IMR-90 (cell line): ENCODE measurements at regions not wholly inside any gene's neighbourhood (a gene's known extent, or its start where the extent isn't known, plus 50 kb on each side); places are given as distances from the start of the nearest gene placed in this dataset.

ENCODE experiments used
- ATAC-seq: fragments of 200-7000 bp; cut with Tn5 transposase; 2 replicates; pipeline ENCODE4 v1.9.1; 2020; ENCODE audit warnings: low read depth, mild to moderate bottlenecking, moderate library complexity
- BruUV-seq: library from RNA; stranded (reverse); fragments of 400-500 nt; replicated peaks from 2 replicates; lab custom pipeline; 2021; lab: Mats Ljungman, UMichigan
- CTCF ChIA-PET: fragments of 300-600 bp; formaldehyde crosslinking; extraction: SDS; loops from one replicate; lab custom pipeline; 2021; ENCODE audit warnings: antibody characterized with exemption; lab: Yijun Ruan, JAX
- POLR2A ChIA-PET: fragments of 300-600 bp; sonication (Branson Sonifier 250); formaldehyde crosslinking; loops from one replicate; lab custom pipeline; 2022; ENCODE audit warnings: antibody characterized with exemption; ENCODE audit not compliant: unreplicated experiment; lab: Charles Lee
- DNase-seq: peaks from one replicate; pipeline ENCODE4 v3.0.0; 2013
- H2AFZ ChIP-seq: replicated peaks from 2 replicates; pipeline ENCODE3; 2013; ENCODE audit warnings: low read length, mild to moderate bottlenecking; ENCODE audit not compliant: poor library complexity
- H2AK5ac ChIP-seq: 2 replicates; pipeline ENCODE4 v1.6.1; 2013; ENCODE audit warnings: low read depth, low read length, inconsistent platforms
- H2AK9ac ChIP-seq: replicated peaks from 2 replicates; pipeline ENCODE3; 2013; ENCODE audit warnings: mild to moderate bottlenecking, low read depth, low read length, moderate library complexity; ENCODE audit not compliant: poor library complexity
- H2BK120ac ChIP-seq: 2 replicates; pipeline ENCODE4 v1.6.1; 2013; ENCODE audit warnings: low read depth, low read length, inconsistent platforms
- H2BK15ac ChIP-seq: 3 replicates; pipeline ENCODE4 v1.6.1; 2013; ENCODE audit warnings: low read depth, low read length, inconsistent platforms
- H2BK20ac ChIP-seq: 2 replicates; pipeline ENCODE4 v1.6.1; 2013; ENCODE audit warnings: low read depth, mild to moderate bottlenecking, inconsistent platforms, low read length, moderate library complexity
- H2BK5ac ChIP-seq: 2 replicates; pipeline ENCODE4 v1.6.1; 2013; ENCODE audit warnings: mild to moderate bottlenecking, low read depth, low read length, inconsistent platforms; ENCODE audit not compliant: poor library complexity, severe bottlenecking
- H3K14ac ChIP-seq: replicated peaks from 2 replicates; pipeline ENCODE4 v1.6.1; 2013; ENCODE audit warnings: low read depth, low read length, inconsistent platforms
- H3K18ac ChIP-seq: 2 replicates; pipeline ENCODE4 v1.6.1; 2013; ENCODE audit warnings: low read depth, low read length, control low read depth
- H3K23ac ChIP-seq: 2 replicates; pipeline ENCODE4 v1.6.1; 2013; ENCODE audit warnings: low read depth, low read length, inconsistent platforms
- H3K27ac ChIP-seq: 2 replicates; pipeline ENCODE4 v1.5.1; 2013; ENCODE audit warnings: mild to moderate bottlenecking, control low read depth, low read length; ENCODE audit not compliant: insufficient read depth
- H3K27me3 ChIP-seq: 2 replicates; pipeline ENCODE4 v1.6.1; 2013; ENCODE audit warnings: low read length; ENCODE audit not compliant: control insufficient read depth, insufficient read depth
- H3K36me3 ChIP-seq: 2 replicates; pipeline ENCODE4 v1.6.1; 2013; ENCODE audit warnings: low read length, mixed read lengths; ENCODE audit not compliant: control insufficient read depth, insufficient read depth
- H3K4ac ChIP-seq: 2 replicates; pipeline ENCODE4 v1.6.1; 2013; ENCODE audit warnings: low read depth, low read length, inconsistent platforms
- H3K4me1 ChIP-seq: 2 replicates; pipeline ENCODE4 v1.6.1; 2013; ENCODE audit warnings: low read length, mixed read lengths; ENCODE audit not compliant: control insufficient read depth, insufficient read depth
- H3K4me2 ChIP-seq: 2 replicates; pipeline ENCODE4 v1.6.1; 2013; ENCODE audit warnings: low read depth, mild to moderate bottlenecking, control low read depth, low read length, moderate library complexity
- H3K4me3 ChIP-seq: 2 replicates; pipeline ENCODE4 v1.5.1; 2013; ENCODE audit warnings: low read depth, mild to moderate bottlenecking, control low read depth, low read length, moderate library complexity; ENCODE audit not compliant: insufficient read depth
- H3K56ac ChIP-seq: 2 replicates; pipeline ENCODE4 v1.6.1; 2013; ENCODE audit warnings: low read length, inconsistent platforms; ENCODE audit not compliant: insufficient read depth; ENCODE audit errors: extremely low read depth
- H3K79me1 ChIP-seq, 2 experiments: 2 replicates each; pipeline ENCODE4 v1.6.1; 2013; ENCODE audit warnings: low read length in 2 of 2, inconsistent platforms in 1 of 2, low read depth in 1 of 2
- H3K9ac ChIP-seq: 2 replicates; pipeline ENCODE4 v1.6.1; 2013; ENCODE audit warnings: low read depth, low read length, control low read depth
- H3K9me1 ChIP-seq: 2 replicates; pipeline ENCODE4 v1.6.1; 2013; ENCODE audit warnings: low read length, inconsistent platforms; ENCODE audit not compliant: insufficient read depth
- H3K9me3 ChIP-seq: 2 replicates; pipeline ENCODE4 v1.6.1; 2013; ENCODE audit warnings: low read length; ENCODE audit not compliant: control insufficient read depth, insufficient read depth
- H4K20me1 ChIP-seq: 2 replicates; pipeline ENCODE4 v1.6.1; 2013; ENCODE audit warnings: low read length, inconsistent platforms; ENCODE audit not compliant: insufficient read depth
- H4K5ac ChIP-seq: 2 replicates; pipeline ENCODE4 v1.6.1; 2013; ENCODE audit warnings: mild to moderate bottlenecking, low read depth, low read length, control low read depth
- H4K8ac ChIP-seq, 2 experiments: 2 replicates each; pipeline ENCODE4 v1.6.1; 2013; ENCODE audit warnings: low read depth in 2 of 2, low read length in 2 of 2, control low read depth in 1 of 2, inconsistent platforms in 1 of 2
- H4K91ac ChIP-seq: 2 replicates; pipeline ENCODE4 v1.6.1; 2013; ENCODE audit warnings: low read depth, low read length, inconsistent platforms; ENCODE audit not compliant: insufficient read depth
- CEBPB ChIP-seq: IDR thresholded peaks from 2 replicates; pipeline ENCODE4 v1.6.1; 2012; ENCODE audit warnings: low read depth, low read length, improper control_type of control experiment
- CHD1 ChIP-seq: IDR thresholded peaks from 2 replicates; pipeline ENCODE4 v1.6.1; 2012; ENCODE audit warnings: low read depth, low read length, improper control_type of control experiment
- ELK1 ChIP-seq: fragments of 150-350 bp; IDR thresholded peaks from 2 replicates; pipeline ENCODE4 v1.6.1; 2016; ENCODE audit warnings: low read depth, mild to moderate bottlenecking, low read length, moderate library complexity, borderline replicate concordance
- FOS ChIP-seq: fragments of 150-350 bp; IDR thresholded peaks from 2 replicates; pipeline ENCODE4 v1.6.1; 2016; ENCODE audit warnings: low read depth, low read length
- MAFK ChIP-seq: IDR thresholded peaks from 2 replicates; pipeline ENCODE4 v1.6.1; 2012; ENCODE audit warnings: low read depth, low read length, improper control_type of control experiment
- MAZ ChIP-seq: IDR thresholded peaks from 2 replicates; pipeline ENCODE4 v1.6.1; 2012; ENCODE audit warnings: low read depth, mild to moderate bottlenecking, low read length, improper control_type of control experiment, moderate library complexity, borderline replicate concordance
- MXI1 ChIP-seq: IDR thresholded peaks from 2 replicates; pipeline ENCODE4 v1.6.1; 2012; ENCODE audit warnings: low read depth, mild to moderate bottlenecking, low read length, moderate library complexity, borderline replicate concordance
- NFE2L2 ChIP-seq: fragments of 150-350 bp; IDR thresholded peaks from 2 replicates; pipeline ENCODE4 v1.6.1; 2016; ENCODE audit warnings: low read depth, mild to moderate bottlenecking, low read length
- POLR2A ChIP-seq: IDR thresholded peaks from 2 replicates; pipeline ENCODE4 v1.6.1; 2012; ENCODE audit warnings: mild to moderate bottlenecking, low read depth, low read length
- RAD21 ChIP-seq: IDR thresholded peaks from 2 replicates; pipeline ENCODE4 v1.6.1; 2012; ENCODE audit warnings: low read length, improper control_type of control experiment
- RFX5 ChIP-seq: IDR thresholded peaks from 2 replicates; pipeline ENCODE4 v1.8.0; 2012; ENCODE audit warnings: low read depth, mild to moderate bottlenecking, low read length, moderate library complexity
- SMC3 ChIP-seq: fragments of 150-350 bp; IDR thresholded peaks from 2 replicates; pipeline ENCODE4 v1.6.1; 2016; ENCODE audit warnings: low read depth, mild to moderate bottlenecking, antibody characterized with exemption, low read length, moderate library complexity
- WGBS, 2 experiments: methylation state at CpG; one replicate each; pipeline versions ENCODE4 v1.1.5 to v1.1.7; 2013; ENCODE audit warnings: missing lambda C conversion rate in 2 of 2; ENCODE audit not compliant: insufficient read length in 1 of 2; ENCODE audit errors: extremely low coverage in 2 of 2; 5-methylcytosine and 5-hydroxymethylcytosine counted together
- dilution Hi-C: fragments of 300-500 bp; cut with HindIII; formaldehyde crosslinking; loops from one replicate; pipeline ENCODE4 v1.14.3; 2018; ENCODE audit warnings: low sequenced_read_pairs; ENCODE audit not compliant: unreplicated experiment
- in situ Hi-C: fragments of 300-500 bp; cut with MboI; formaldehyde crosslinking; loops from 3 replicates; pipeline ENCODE4 v1.14.3; 2019; ENCODE audit warnings: low sequenced_read_pairs, inconsistent platforms, mixed read lengths
- intact Hi-C: fragments of 100-400 bp; cut with micrococcal nuclease; formaldehyde crosslinking; loops from 2 replicates; pipeline ENCODE4 v1.10.0; 2022

GRCh38 chr2:226183033-226183432 is 616.6 kb downstream of the IRS1 start:
- dilution Hi-C loops, result no loop called here

More at GRCh38 chr2:226183033-226183432, 616.6 kb downstream of the IRS1 start:
- Histone ChIP-seq H3K27ac (peak overlapping the region; percentile 70; the same call in 1 of the 2 replicates), H2BK15ac (peak overlapping the region; percentile 90; the same call in 2 of the 3 replicates), H4K91ac (peak overlapping the region; percentile 81), H3K18ac (peak overlapping the region; percentile 98), H3K4me2 (no peak overlapping the region), H3K36me3 (no peaks in the 10 kb centered on the region; the same call in 1 of the 2 replicates), H3K79me1 (peaks cover 23 to 34% of the 10 kb centered on the region in 2 experiments), H3K27me3 (no peaks in the 10 kb centered on the region), H3K56ac (no peak overlapping the region), H2AK5ac (peak overlapping the region; percentile 48), H2BK20ac (peak overlapping the region; percentile 80), H3K9me1 (no peaks in the 10 kb centered on the region), H2AK9ac (no peak overlapping the region), H4K5ac (peak overlapping the region; percentile 94), H4K20me1 (no peaks in the 10 kb centered on the region), H2BK120ac (peak overlapping the region; percentile 89), H3K14ac (peak overlapping the region; percentile 85), H3K4me1 (peaks cover 27% of the 10 kb centered on the region), H2BK5ac (peak overlapping the region; percentile 100), H3K23ac (peak overlapping the region; percentile 46; the same call in 1 of the 2 replicates), H3K9me3 (peaks cover 16% of the 10 kb centered on the region), H3K9ac (no peak overlapping the region), H4K8ac (peak overlapping the region; percentile 38 to 67; a peak in 3 of 4 replicates), H3K4ac (peak overlapping the region; percentile 85; the same call in 1 of the 2 replicates), H2AFZ (no peak overlapping the region), H3K4me3 (no peak overlapping the region)
- ATAC-seq (no peak), DNase-seq (no peak)
- in situ Hi-C loops (loop anchor here (10.0 to 25.0 kb wide), 3 partner anchors 296 to 804 kb away; no protein-coding TSS in a partner anchor), intact Hi-C loops (loop anchor here (10.0 kb wide), 3 partner anchors 402 to 922 kb away; no protein-coding TSS in a partner anchor)
- no TSS peak for BruUV-seq
- WGBS, 2 experiments, result no CpG with 5 or more reads among the region's 2 CpGs
- no peak for TF ChIP-seq MAZ
- TF ChIP-seq RFX5, result no peak
- TF ChIP-seq SMC3, result no peak
- no peak for TF ChIP-seq NFE2L2
- no peak for TF ChIP-seq POLR2A
- TF ChIP-seq MXI1, result no peak
- TF ChIP-seq CHD1, result no peak
- TF ChIP-seq CEBPB, result no peak
- no peak for TF ChIP-seq FOS
- TF ChIP-seq RAD21, result no peak
- TF ChIP-seq MAFK, result no peak
- TF ChIP-seq ELK1, result no peak
- ChIA-PET CTCF (interaction anchor here (0.5 to 2.2 kb wide), 3 partner anchors 33 to 620 kb away, joined by 3 to 4 read pairs (median 3); no protein-coding TSS in a partner anchor), POLR2A (no interaction called here)
